IPS-18c (cell line): ENCODE measurements at regions not wholly inside any gene's neighbourhood (a gene's known extent, or its start where the extent isn't known, plus 50 kb on each side); places are given as distances from the start of the nearest gene placed in this dataset.

ENCODE experiments used
- H3K4me3 ChIP-seq: 2 replicates; pipeline ENCODE4 v1.7.0; 2013; ENCODE audit warnings: low read depth, mild to moderate bottlenecking, low read length, moderate library complexity; ENCODE audit not compliant: insufficient read depth
- H3K9me3 ChIP-seq: one replicate; pipeline ENCODE4 v1.6.1; 2013; ENCODE audit warnings: mild to moderate bottlenecking, low read length, moderate library complexity; ENCODE audit not compliant: control insufficient read depth, insufficient read depth

DNA sequence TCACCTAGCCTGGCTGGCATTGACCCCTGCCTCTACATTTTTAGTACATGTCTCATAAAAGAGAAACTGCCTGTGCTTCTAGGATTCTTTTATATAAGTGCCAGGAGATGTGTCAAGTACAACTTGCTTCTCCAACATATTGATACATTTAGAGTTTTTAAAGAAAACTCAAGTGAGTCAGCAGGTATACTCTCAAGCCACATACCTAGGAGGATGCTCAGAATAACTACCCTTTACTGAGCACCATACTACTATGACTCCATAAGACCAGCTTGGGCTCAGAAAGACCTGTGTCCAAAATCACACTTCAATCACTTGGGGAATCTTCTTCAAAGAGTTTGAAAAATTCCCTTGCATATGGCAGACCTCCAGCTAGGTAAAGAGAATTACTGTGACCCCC, 389.8 kb upstream of the SLC24A2 start:
- no peak overlapping the region for H3K4me3 ChIP-seq
- peaks cover 2% of the 10 kb centered on the region for H3K9me3 ChIP-seq

- H3K9me3 ChIP-seq = peaks cover 2% of the 10 kb centered on the region
- no peak overlapping the region for H3K4me3 ChIP-seq
Measured at GRCh38 chr9:20178197-20178596, 389.4 kb upstream of the SLC24A2 start.

DNA sequence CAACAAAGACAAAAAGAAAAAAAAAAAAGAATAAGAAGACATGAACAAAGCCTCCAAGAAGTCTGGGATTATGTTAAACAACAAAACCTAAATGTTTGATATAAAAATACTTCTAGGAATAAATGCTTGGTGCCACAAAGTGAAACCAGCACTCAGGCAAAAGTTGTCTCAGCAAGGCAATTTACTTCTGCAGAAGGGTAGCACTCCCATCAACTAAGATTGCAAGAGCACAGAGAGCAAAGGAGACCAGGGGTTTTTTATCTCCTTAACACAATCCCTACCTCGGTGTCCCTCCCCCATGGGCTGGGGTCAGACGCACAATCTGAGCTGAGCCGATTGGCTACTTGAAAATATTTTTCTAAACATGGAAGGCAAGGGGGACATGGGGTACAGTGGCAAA, 381.3 kb upstream of the SLC24A2 start:
- Histone ChIP-seq H3K9me3 (peaks cover 3% of the 10 kb centered on the region), H3K4me3 (no peak overlapping the region)

DNA sequence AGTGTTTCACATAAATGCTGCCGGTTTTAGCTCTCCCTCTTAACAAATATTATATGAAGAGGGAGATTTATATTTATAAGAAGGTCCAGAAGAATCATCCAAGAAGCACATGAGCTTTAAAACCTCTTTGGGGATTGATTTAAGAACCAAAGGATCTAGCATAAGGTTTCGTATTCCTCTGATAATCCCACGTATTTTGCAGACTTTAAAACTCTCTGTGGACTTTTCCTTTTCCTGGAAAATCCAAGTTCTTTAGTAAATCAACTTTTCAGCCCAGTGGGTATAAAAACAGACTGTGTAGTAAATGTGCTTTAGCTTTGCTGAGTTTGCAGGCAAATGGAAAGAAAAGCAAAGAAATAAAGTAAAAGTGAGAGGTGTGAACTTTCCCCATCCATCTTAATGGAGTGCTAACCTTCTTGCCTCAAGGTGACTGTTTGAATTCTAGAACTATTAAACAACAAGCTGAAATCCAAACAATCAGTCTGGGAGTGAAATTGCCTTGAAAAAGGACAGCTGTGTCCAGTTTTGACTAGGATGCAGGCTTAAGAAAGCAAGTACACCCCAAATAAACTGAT, 363.4 kb upstream of the SLC24A2 start:
- Histone ChIP-seq H3K9me3 (no peaks in the 10 kb centered on the region), H3K4me3 (no peak overlapping the region)

- Histone ChIP-seq H3K4me3 (no peak overlapping the region), H3K9me3 (no peaks in the 10 kb centered on the region)
Measured at GRCh38 chr9:20148416-20148815, 359.6 kb upstream of the SLC24A2 start.

DNA sequence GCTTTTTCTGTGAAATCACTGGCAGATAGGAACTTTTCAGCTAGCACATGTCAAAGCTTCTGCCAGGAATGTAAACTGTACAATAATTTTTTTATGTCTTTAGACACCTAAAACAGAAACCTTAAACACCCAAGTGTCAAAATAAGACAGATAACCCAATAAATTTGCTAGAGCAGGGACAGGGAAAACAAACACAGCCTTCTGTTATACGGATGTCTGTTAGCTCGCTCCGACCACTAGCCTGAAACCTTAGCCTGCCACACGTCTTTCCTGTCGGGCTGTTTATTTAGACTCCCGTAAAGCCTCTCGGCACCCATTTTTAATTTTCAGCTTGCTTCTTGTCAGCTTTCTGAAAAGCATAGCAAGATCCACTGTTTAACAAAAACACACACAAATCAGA, 355.4 kb upstream of the SLC24A2 start:
- H3K4me3 ChIP-seq = no peak overlapping the region
- no peaks in the 10 kb centered on the region for H3K9me3 ChIP-seq

GRCh38 chr9:20139763-20140290, 351.0 kb upstream of the SLC24A2 start:
- no peaks in the 10 kb centered on the region for H3K9me3 ChIP-seq
- no peak overlapping the region for H3K4me3 ChIP-seq

GRCh38 chr9:20138841-20139240, 350.0 kb upstream of the SLC24A2 start:
- Histone ChIP-seq H3K9me3 (no peaks in the 10 kb centered on the region), H3K4me3 (no peak overlapping the region)

DNA sequence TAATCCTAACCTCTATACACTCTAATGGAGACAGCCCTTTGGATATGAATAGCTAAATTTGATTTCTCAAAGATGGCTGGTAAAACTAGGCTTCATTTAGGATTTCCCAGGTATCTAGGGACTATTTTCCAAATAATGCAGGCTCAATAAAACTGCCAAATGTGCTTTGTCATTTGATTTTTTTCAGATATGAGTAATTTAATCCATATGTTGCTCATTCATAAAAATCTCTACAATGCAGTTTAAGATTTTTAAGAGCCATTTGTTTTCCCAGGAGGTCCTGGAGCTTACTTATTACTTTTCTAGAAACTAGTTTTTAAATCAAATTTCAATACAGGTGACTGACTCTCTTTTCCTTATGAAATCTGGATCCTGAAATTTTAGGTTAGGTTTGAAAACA, 349.3 kb upstream of the SLC24A2 start:
- Histone ChIP-seq H3K9me3 (no peaks in the 10 kb centered on the region), H3K4me3 (no peak overlapping the region)

DNA sequence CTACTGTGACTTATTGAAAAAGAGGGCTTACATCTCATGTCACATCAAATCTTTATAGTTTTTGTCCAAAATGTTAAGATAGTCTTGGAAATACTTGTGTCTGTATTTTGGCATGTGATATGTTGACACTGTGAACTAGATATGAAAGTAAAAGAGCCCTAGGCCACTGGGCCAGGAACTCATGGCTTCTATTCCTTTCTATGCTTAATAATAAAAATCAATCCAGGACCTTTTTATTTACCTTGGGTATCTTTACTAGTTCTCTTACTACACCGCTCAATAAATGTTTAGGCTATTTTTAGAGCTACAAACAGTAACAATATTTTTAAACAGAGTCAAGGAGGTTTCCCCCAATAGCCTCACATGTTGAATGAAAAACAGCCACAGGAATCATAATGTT, 348.6 kb upstream of the SLC24A2 start:
- no peak overlapping the region for H3K4me3 ChIP-seq
- no peaks in the 10 kb centered on the region for H3K9me3 ChIP-seq

DNA sequence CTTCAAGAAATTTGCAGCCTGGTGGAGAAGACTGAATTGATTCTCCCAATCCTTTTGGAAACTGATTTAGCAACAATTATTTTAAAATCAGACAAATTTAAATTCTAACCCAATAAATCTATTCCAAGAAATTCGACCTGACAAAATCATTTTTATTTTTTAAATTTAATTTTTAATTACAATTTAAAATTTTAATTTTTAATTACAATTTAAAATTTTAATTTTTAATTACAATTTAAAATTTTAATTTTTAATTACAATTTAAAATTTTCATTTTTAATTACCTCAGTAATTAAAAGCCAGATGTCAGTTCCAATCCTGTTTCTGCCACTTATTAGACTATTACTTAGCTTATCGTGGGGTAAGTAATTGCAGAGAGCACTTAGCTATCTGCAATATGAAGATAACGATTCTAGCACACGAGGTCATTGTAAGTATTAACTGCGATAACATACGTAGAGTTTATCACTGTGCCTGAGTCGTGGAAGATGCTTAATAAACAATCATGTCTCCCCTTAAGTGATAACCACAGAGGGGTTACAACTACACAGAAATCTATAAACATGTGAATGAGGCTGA, 346.4 kb upstream of the SLC24A2 start:
- H3K9me3 ChIP-seq = no peaks in the 10 kb centered on the region

GRCh38 chr9:20125727-20126126, 336.9 kb upstream of the SLC24A2 start:
- H3K4me3 ChIP-seq = no peak overlapping the region

More for the DNA sequence above, 346.4 kb upstream of the SLC24A2 start:
- H3K4me3 ChIP-seq = no peak overlapping the region

DNA sequence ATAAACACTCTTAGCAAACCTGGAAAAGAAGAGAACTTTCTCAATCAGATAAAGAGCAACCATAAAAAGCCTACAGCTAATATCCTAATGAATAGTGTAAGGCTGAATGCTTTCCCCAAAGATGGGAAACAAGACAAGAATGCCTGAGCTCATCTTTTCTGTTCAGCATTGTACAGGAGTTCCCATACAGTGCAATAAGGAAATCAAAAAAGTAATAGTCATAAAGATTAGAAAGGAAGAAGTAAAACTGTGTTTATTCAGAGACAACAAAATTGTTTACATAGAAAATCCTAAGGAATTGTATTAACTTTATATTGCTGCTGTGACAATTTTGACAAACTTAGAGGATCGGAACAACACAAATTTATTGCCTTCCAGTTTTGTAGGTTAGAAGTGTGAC, 330.7 kb upstream of the SLC24A2 start:
- Histone ChIP-seq H3K4me3 (no peak overlapping the region), H3K9me3 (peaks cover 3% of the 10 kb centered on the region)

More at GRCh38 chr9:20125727-20126126, 336.9 kb upstream of the SLC24A2 start:
- no peaks in the 10 kb centered on the region for H3K9me3 ChIP-seq

DNA sequence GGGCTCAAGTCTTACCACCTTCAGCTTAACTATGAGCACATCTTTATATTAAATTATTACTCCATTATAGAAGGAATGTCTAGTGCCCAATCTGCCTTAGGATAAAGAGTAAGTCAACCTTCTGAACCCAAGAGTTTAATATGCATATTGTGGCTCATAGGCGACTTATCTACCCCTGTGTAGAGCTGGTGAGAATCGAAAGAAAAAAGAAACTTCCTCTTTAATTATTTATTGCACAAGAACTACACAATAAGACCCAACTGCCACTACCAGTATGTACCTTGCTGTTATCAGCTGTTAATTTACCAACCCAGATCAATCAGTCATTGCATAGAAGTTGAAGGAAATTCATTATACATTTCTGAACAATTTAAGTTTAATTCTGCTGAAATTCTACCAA, 329.1 kb upstream of the SLC24A2 start:
- no peak overlapping the region for H3K4me3 ChIP-seq
- H3K9me3 ChIP-seq = peaks cover 3% of the 10 kb centered on the region

- Histone ChIP-seq H3K9me3 (peaks cover 3% of the 10 kb centered on the region), H3K4me3 (no peak overlapping the region)
Measured at GRCh38 chr9:20117482-20117881, 328.6 kb upstream of the SLC24A2 start.

- Histone ChIP-seq H3K9me3 (peaks cover 3% of the 10 kb centered on the region), H3K4me3 (no peak overlapping the region)
Measured at GRCh38 chr9:20114974-20115373, 326.1 kb upstream of the SLC24A2 start.

DNA sequence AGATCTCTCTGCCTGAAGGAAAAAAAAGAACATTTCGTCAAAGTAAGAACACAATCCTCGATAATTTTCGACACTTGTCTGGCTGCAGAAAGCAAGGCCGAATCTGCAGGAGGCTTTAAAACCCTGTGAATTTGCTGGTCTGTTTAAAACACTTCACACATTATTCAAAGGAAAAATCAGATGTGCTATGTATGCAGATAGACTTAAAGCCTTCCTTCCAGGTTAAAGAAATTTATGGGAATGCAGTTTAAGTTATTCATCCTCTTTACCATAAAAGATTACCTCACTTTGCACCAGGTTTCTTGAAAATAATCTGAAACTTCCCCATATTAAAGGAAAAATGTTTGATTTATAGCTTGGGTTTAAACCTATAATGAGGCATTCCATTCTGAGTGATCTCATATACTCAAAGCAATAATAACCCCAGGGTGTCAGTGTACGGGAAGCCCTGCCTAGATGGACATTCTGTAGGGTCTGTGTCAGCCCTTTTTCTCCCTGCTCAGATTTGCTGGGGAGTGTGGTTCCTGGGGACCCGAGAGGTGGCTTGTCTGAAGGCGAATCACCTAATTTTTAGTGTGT, 323.5 kb upstream of the SLC24A2 start:
- Histone ChIP-seq H3K9me3 (peaks cover 3% of the 10 kb centered on the region), H3K4me3 (no peak overlapping the region)

GRCh38 chr9:20111173-20111843, 322.5 kb upstream of the SLC24A2 start:
- Histone ChIP-seq H3K9me3 (peaks cover 3% of the 10 kb centered on the region), H3K4me3 (no peak overlapping the region)
